ENCODE measurements at regions not wholly inside any gene's neighbourhood (a gene's known extent, or its start where the extent isn't known, plus 50 kb on each side); places are given as distances from the start of the nearest gene placed in this dataset.

- Histone ChIP-seq H3K9me3 (ENCODE audit: control insufficient read depth in 1 of 2, low read length in 2 of 2) (peaks cover 4 to 5% of the 10 kb centered on the region in 2 donors), H3K27me3 (ENCODE audit: low read depth, low read length) (no peaks in the 10 kb centered on the region), H3K4me1 (ENCODE audit: control insufficient read depth in 1 of 2, insufficient read depth in 2 of 2, low read length in 2 of 2) (no peaks in the 10 kb centered on the region)
Observed at GRCh38 chr3:24033818-24034217, 88.7 kb downstream of the NR1D2 start.

DNA sequence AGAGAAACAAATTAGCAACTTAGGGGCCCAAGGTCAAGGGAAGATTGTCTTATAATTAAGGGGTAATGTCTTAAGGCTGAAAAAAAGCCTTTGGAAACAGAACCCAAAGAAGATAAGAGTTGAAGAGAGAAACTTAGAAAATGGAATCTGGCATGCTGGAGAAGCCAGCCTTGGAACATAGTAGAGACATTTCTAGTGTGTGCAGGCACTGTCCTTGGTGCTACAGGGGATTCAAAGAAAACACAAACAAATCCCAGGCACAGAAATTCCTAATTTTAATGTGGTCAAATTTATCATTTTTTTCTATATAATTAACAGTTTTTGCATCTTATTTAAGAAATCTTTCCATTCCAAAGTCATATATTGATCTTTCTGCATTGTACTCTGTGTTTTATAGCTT, 89.4 kb downstream of the NR1D2 start:
- no peak overlapping the region for H3K4me3 ChIP-seq (ENCODE audit: low read depth in 1 of 2, low read length in 2 of 2)
- H3K27me3 ChIP-seq (ENCODE audit: low read depth, low read length) = no peaks in the 10 kb centered on the region
- peaks cover 4 to 5% of the 10 kb centered on the region in 2 donors for H3K9me3 ChIP-seq (ENCODE audit: control insufficient read depth in 1 of 2, low read length in 2 of 2)
- H3K4me1 ChIP-seq (ENCODE audit: control insufficient read depth in 1 of 2, insufficient read depth in 2 of 2, low read length in 2 of 2) = no peaks in the 10 kb centered on the region
- no peaks in the 10 kb centered on the region for H3K36me3 ChIP-seq (ENCODE audit: control insufficient read depth in 1 of 2, insufficient read depth in 2 of 2, low read length in 2 of 2)
- no peak overlapping the region for H3K27ac ChIP-seq (ENCODE audit: low read length)

More at GRCh38 chr3:24033818-24034217, 88.7 kb downstream of the NR1D2 start:
- H3K27ac ChIP-seq (ENCODE audit: low read length) = no peak overlapping the region
- no peak overlapping the region for H3K4me3 ChIP-seq (ENCODE audit: low read depth in 1 of 2, low read length in 2 of 2)
- H3K36me3 ChIP-seq (ENCODE audit: control insufficient read depth in 1 of 2, insufficient read depth in 2 of 2, low read length in 2 of 2) = no peaks in the 10 kb centered on the region

GRCh38 chr3:24037971-24038370, 92.9 kb downstream of the NR1D2 start:
- Histone ChIP-seq H3K36me3 (ENCODE audit: control insufficient read depth in 1 of 2, insufficient read depth in 2 of 2, low read length in 2 of 2) (no peaks in the 10 kb centered on the region), H3K4me1 (ENCODE audit: control insufficient read depth in 1 of 2, insufficient read depth in 2 of 2, low read length in 2 of 2) (peaks cover 7 to 10% of the 10 kb centered on the region in 2 donors), H3K4me3 (ENCODE audit: low read depth in 1 of 2, low read length in 2 of 2) (no peak overlapping the region), H3K27ac (ENCODE audit: low read length) (no peak overlapping the region), H3K27me3 (ENCODE audit: low read depth, low read length) (no peaks in the 10 kb centered on the region), H3K9me3 (ENCODE audit: control insufficient read depth in 1 of 2, low read length in 2 of 2) (no peaks in the 10 kb centered on the region)

DNA sequence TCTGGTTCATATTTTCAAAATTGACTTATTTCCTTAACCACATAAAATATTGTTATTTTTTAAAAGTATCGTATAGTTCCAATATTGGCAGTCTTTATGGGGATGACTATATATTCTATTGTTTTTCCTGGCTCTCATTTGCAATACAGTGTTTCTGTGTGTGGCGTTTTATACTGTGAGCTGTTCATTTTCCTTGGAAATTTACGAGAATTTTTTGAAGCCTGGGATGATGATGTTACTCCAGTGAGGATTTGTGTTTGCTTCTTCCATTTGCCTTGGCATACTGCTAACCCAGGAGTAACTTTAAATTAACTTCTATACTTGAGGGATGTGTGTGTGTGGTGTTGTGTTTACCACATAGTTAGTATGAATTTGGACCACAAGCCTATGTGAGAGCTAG, 95.2 kb downstream of the NR1D2 start:
- H3K27me3 ChIP-seq (ENCODE audit: low read depth, low read length) = no peaks in the 10 kb centered on the region
- no peaks in the 10 kb centered on the region for H3K36me3 ChIP-seq (ENCODE audit: control insufficient read depth in 1 of 2, insufficient read depth in 2 of 2, low read length in 2 of 2)
- no peak overlapping the region for H3K4me3 ChIP-seq (ENCODE audit: low read depth in 1 of 2, low read length in 2 of 2)
- H3K9me3 ChIP-seq (ENCODE audit: control insufficient read depth in 1 of 2, low read length in 2 of 2) = no peaks in the 10 kb centered on the region
- peaks cover 10 to 15% of the 10 kb centered on the region in 2 donors for H3K4me1 ChIP-seq (ENCODE audit: control insufficient read depth in 1 of 2, insufficient read depth in 2 of 2, low read length in 2 of 2)
- no peak overlapping the region for H3K27ac ChIP-seq (ENCODE audit: low read length)

DNA sequence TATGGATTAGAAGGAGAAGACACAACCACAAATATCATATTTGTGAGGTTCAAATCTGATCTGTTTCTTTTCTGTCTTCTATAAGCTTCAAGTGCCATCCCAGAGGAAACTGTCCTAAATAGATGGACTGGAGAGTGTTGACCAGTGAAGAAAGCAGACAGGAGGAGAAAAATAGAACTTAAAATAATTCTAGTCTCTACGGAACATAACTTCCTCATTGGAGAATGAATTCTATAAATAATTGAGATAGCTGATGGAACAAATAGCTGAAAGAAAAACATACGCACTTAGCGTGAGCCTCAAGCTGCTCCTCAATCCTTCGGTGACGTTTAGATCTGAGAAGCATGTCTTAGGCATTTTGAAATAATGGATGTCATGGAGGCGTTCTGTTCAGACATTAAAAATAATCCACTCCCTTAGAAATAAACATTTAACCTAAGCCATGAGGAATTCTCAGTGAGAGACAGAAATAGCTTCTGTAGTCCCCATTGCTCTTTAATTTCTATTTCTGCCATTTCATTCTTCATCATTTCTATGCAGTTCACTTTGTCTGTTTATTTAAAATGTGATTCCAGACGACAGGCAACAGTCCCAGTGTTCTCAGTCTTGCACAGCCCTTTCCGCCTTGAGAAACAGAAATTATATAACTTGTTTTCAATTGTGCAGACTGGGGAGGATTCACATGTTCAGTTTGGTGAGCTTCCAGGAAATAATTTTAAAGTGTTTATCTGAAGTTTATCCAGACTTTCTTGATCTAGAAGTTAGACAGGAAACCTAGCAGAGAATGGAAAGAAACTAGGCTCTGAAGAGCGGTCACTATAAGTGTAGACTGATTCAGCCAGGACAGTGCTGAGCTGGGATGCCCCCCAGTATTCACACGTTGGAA, 97.3 kb downstream of the NR1D2 start:
- peak overlapping the region; percentile 6 to 13 for H3K4me3 ChIP-seq (ENCODE audit: low read depth in 1 of 2, low read length in 2 of 2)
- peaks cover 10 to 15% of the 10 kb centered on the region in 2 donors for H3K4me1 ChIP-seq (ENCODE audit: control insufficient read depth in 1 of 2, insufficient read depth in 2 of 2, low read length in 2 of 2)

DNA sequence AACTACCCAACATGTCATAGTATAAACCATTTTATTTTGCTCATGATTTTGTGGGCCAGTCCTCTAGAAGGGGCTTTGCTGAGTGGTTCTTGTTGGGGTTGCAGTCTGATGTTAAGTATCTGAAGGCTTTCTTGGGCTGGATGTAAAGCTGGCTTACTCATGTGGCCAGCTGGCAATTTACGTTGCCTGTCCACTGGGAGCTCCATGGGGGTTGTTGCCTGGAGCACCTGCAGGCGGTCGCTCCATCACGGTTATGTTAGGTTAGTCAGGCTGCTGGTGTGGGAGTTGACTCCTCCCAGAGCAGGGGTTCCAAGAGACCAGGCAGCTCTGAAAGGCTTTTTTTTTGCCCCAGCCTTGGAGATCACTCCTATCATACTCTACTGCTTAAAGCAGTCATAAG, 98.1 kb downstream of the NR1D2 start:
- peaks cover 10 to 19% of the 10 kb centered on the region in 2 donors for H3K4me1 ChIP-seq (ENCODE audit: control insufficient read depth in 1 of 2, insufficient read depth in 2 of 2, low read length in 2 of 2)
- no peaks in the 10 kb centered on the region for H3K36me3 ChIP-seq (ENCODE audit: control insufficient read depth in 1 of 2, insufficient read depth in 2 of 2, low read length in 2 of 2)
- H3K9me3 ChIP-seq (ENCODE audit: control insufficient read depth in 1 of 2, low read length in 2 of 2) = no peaks in the 10 kb centered on the region
- H3K4me3 ChIP-seq (ENCODE audit: low read depth in 1 of 2, low read length in 2 of 2) = peak overlapping the region in 1 of 2 donors; percentile 6
- peak overlapping the region; percentile 56 for H3K27ac ChIP-seq (ENCODE audit: low read length)
- H3K27me3 ChIP-seq (ENCODE audit: low read depth, low read length) = no peaks in the 10 kb centered on the region

More for the DNA sequence above, 97.3 kb downstream of the NR1D2 start:
- no peaks in the 10 kb centered on the region for H3K9me3 ChIP-seq (ENCODE audit: control insufficient read depth in 1 of 2, low read length in 2 of 2)
- H3K36me3 ChIP-seq (ENCODE audit: control insufficient read depth in 1 of 2, insufficient read depth in 2 of 2, low read length in 2 of 2) = no peaks in the 10 kb centered on the region
- no peaks in the 10 kb centered on the region for H3K27me3 ChIP-seq (ENCODE audit: low read depth, low read length)
- H3K27ac ChIP-seq (ENCODE audit: low read length) = peak overlapping the region; percentile 56

DNA sequence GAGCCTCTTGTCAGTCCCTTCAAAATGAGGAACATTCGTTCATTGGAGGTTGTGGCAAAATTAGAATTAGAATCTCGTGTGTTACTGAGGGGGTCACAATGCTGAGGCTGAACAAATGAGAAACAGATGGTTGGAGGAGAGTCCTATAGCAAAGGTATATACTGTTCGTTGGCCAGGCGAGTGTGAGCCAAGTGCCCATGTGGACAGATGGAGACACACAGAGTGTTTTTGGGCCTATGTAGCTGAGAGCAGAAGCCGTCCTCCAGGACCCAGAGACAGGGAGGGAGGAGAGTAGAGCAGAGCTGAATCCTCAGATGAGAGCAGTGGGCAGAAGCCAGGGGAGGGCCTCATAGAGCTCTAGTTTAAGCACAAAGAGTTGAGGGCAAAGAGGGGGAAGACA, 98.9 kb downstream of the NR1D2 start:
- Histone ChIP-seq H3K27ac (ENCODE audit: low read length) (no peak overlapping the region), H3K4me1 (ENCODE audit: control insufficient read depth in 1 of 2, insufficient read depth in 2 of 2, low read length in 2 of 2) (peaks cover 10 to 19% of the 10 kb centered on the region in 2 donors), H3K36me3 (ENCODE audit: control insufficient read depth in 1 of 2, insufficient read depth in 2 of 2, low read length in 2 of 2) (no peaks in the 10 kb centered on the region), H3K27me3 (ENCODE audit: low read depth, low read length) (no peaks in the 10 kb centered on the region), H3K9me3 (ENCODE audit: control insufficient read depth in 1 of 2, low read length in 2 of 2) (no peaks in the 10 kb centered on the region), H3K4me3 (ENCODE audit: low read depth in 1 of 2, low read length in 2 of 2) (no peak overlapping the region)

GRCh38 chr3:24046214-24046613, 101.1 kb downstream of the NR1D2 start:
- Histone ChIP-seq H3K27ac (ENCODE audit: low read length) (no peak overlapping the region), H3K27me3 (ENCODE audit: low read depth, low read length) (no peaks in the 10 kb centered on the region), H3K36me3 (ENCODE audit: control insufficient read depth in 1 of 2, insufficient read depth in 2 of 2, low read length in 2 of 2) (no peaks in the 10 kb centered on the region), H3K4me1 (ENCODE audit: control insufficient read depth in 1 of 2, insufficient read depth in 2 of 2, low read length in 2 of 2) (peaks cover 10 to 19% of the 10 kb centered on the region in 2 donors), H3K4me3 (ENCODE audit: low read depth in 1 of 2, low read length in 2 of 2) (no peak overlapping the region), H3K9me3 (ENCODE audit: control insufficient read depth in 1 of 2, low read length in 2 of 2) (no peaks in the 10 kb centered on the region)

GRCh38 chr3:24047513-24047912, 102.4 kb downstream of the NR1D2 start:
- Histone ChIP-seq H3K4me1 (ENCODE audit: control insufficient read depth in 1 of 2, insufficient read depth in 2 of 2, low read length in 2 of 2) (peaks cover 7 to 12% of the 10 kb centered on the region in 2 donors), H3K9me3 (ENCODE audit: control insufficient read depth in 1 of 2, low read length in 2 of 2) (no peaks in the 10 kb centered on the region), H3K27me3 (ENCODE audit: low read depth, low read length) (no peaks in the 10 kb centered on the region), H3K27ac (ENCODE audit: low read length) (no peak overlapping the region), H3K4me3 (ENCODE audit: low read depth in 1 of 2, low read length in 2 of 2) (no peak overlapping the region), H3K36me3 (ENCODE audit: control insufficient read depth in 1 of 2, insufficient read depth in 2 of 2, low read length in 2 of 2) (no peaks in the 10 kb centered on the region)

- H3K27ac ChIP-seq (ENCODE audit: low read length) = no peak overlapping the region
- H3K4me3 ChIP-seq (ENCODE audit: low read depth in 1 of 2, low read length in 2 of 2) = no peak overlapping the region
Observed at GRCh38 chr3:24048843-24049242, 103.8 kb downstream of the NR1D2 start.

DNA sequence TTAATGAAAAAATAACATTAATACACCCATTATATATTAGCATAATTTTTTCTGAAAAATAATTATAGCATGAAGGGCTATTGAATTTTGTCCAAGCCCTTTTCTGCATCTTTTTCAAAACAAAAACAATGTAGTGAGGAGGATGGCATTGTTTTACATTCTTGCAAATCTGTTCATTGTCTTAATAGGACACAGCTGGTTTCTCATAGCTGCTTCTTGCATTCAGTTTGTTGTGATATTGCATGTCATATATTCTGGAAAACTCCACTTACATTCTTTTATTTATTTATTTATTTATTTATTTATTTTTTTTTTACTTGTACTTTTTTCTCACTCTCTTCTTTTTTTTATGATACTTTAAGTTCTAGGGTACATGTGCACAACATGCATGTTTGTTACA, 107.4 kb downstream of the NR1D2 start:
- Histone ChIP-seq H3K36me3 (ENCODE audit: control insufficient read depth in 1 of 2, insufficient read depth in 2 of 2, low read length in 2 of 2) (no peaks in the 10 kb centered on the region), H3K27ac (ENCODE audit: low read length) (no peak overlapping the region), H3K27me3 (ENCODE audit: low read depth, low read length) (no peaks in the 10 kb centered on the region), H3K4me3 (ENCODE audit: low read depth in 1 of 2, low read length in 2 of 2) (no peak overlapping the region), H3K4me1 (ENCODE audit: control insufficient read depth in 1 of 2, insufficient read depth in 2 of 2, low read length in 2 of 2) (peaks cover 0 to 4% of the 10 kb centered on the region in 2 donors), H3K9me3 (ENCODE audit: control insufficient read depth in 1 of 2, low read length in 2 of 2) (no peaks in the 10 kb centered on the region)

More at GRCh38 chr3:24048843-24049242, 103.8 kb downstream of the NR1D2 start:
- Histone ChIP-seq H3K9me3 (ENCODE audit: control insufficient read depth in 1 of 2, low read length in 2 of 2) (no peaks in the 10 kb centered on the region), H3K36me3 (ENCODE audit: control insufficient read depth in 1 of 2, insufficient read depth in 2 of 2, low read length in 2 of 2) (no peaks in the 10 kb centered on the region), H3K27me3 (ENCODE audit: low read depth, low read length) (no peaks in the 10 kb centered on the region), H3K4me1 (ENCODE audit: control insufficient read depth in 1 of 2, insufficient read depth in 2 of 2, low read length in 2 of 2) (peaks cover 0 to 4% of the 10 kb centered on the region in 2 donors)
